Epithelial cell of proximal tubule (primary cell): ENCODE measurements at regions not wholly inside any gene's neighbourhood (a gene's known extent, or its start where the extent isn't known, plus 50 kb on each side); places are given as distances from the start of the nearest gene placed in this dataset.

Source experiments
- DNase-seq: peaks from one replicate; pipeline ENCODE4 v3.0.0-alpha.2; 2011; ENCODE audit warnings: low read depth
- H3K4me3 ChIP-seq: 2 replicates; pipeline ENCODE4 v1.5.1; 2011; ENCODE audit warnings: low read depth, mild to moderate bottlenecking, low read length
- TF ChIP-seq, protein P1 (sequence below): conservative IDR thresholded peaks from 2 replicates; pipeline ENCODE4 v1.5.1; 2012; ENCODE audit warnings: low read depth, mild to moderate bottlenecking, low read length

DNA sequence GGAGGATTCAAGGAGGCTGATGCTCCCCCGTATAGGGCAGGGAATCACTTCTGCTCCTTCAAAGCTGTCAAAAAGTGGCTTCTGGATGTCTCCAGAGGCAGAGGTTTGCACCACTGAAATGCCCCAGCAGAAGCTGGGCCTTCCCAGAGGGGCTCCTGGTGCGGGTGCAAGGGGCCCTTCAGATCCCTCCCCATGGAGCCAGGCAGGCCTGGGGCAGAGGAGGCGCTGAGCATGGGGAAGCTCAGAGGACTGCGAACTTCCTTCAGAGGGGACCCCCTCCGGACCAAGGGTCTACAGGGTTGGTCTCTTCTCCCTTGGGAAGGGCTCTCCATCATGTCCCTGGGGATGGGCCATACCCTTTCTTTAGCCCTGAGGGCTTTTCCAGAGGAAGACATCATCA, 341.2 kb downstream of the DYSF start:
- TF ChIP-seq, protein P1, sequence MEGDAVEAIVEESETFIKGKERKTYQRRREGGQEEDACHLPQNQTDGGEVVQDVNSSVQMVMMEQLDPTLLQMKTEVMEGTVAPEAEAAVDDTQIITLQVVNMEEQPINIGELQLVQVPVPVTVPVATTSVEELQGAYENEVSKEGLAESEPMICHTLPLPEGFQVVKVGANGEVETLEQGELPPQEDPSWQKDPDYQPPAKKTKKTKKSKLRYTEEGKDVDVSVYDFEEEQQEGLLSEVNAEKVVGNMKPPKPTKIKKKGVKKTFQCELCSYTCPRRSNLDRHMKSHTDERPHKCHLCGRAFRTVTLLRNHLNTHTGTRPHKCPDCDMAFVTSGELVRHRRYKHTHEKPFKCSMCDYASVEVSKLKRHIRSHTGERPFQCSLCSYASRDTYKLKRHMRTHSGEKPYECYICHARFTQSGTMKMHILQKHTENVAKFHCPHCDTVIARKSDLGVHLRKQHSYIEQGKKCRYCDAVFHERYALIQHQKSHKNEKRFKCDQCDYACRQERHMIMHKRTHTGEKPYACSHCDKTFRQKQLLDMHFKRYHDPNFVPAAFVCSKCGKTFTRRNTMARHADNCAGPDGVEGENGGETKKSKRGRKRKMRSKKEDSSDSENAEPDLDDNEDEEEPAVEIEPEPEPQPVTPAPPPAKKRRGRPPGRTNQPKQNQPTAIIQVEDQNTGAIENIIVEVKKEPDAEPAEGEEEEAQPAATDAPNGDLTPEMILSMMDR: no peak
- H3K4me3 ChIP-seq: no peak overlapping the region
- DNase-seq: no peak

DNA sequence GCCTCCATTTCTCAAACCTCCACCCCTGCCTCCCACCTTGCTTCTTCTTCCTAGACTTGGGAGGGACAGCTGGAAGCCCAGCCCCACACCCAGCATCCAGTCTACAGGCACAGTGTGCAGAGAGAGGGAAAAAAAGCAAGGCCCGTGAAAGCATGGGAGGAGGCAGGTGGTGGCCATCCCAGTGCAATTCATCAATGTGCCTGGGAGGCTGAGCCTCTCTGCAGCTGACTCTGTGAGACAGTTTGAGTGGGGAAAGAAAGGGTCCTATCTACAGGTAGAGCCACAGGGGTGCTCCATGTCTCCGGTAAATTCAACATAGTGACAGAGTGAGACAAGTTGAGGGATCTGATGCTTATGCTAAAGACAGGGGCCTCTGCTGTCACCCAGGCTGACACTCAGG, 340.6 kb downstream of the DYSF start:
- H3K4me3 ChIP-seq: no peak overlapping the region
- TF ChIP-seq, protein P1: no peak
- no peak for DNase-seq

DNA sequence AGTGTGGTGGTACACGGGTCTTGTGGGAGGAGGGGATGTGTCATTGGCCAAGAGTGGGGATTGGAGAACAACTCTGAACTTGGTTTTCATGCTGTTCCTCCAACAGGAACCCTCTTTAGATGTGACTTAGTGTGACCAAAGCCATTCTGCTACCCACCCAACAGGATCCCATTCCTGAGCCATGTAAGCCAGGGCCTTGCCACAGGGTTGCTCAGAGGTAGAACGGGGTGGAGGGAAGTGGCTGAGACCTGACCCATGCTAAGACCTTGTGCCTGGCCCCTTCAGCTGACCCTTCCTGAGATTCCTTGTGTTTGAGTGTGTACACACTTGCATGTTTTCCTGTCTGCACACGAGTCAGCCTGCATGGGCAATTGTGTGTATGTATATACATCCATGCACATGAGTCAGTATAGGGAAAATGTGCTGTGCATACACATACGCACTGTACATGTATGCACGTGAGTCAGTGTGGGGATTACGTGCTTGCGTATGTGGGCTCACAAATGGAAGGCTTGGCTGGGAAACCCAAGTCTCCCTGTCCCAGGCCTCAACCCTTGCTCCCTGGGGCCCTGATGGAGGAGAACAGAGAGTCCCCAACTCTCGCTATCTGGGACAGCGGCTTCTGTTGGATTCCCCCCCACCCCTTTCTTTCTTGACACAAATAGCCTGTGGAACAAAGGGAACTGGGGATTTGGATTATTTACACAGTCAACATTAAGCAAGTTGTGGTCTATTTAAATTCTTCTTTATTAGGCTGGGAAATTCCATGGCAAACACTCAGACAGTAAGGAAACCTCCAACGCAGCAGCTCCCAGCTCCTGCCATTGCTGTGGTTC, 339.8 kb downstream of the DYSF start:
- TF ChIP-seq, protein P1: no peak
- no peak overlapping the region for H3K4me3 ChIP-seq
- DNase-seq: no peak

DNA sequence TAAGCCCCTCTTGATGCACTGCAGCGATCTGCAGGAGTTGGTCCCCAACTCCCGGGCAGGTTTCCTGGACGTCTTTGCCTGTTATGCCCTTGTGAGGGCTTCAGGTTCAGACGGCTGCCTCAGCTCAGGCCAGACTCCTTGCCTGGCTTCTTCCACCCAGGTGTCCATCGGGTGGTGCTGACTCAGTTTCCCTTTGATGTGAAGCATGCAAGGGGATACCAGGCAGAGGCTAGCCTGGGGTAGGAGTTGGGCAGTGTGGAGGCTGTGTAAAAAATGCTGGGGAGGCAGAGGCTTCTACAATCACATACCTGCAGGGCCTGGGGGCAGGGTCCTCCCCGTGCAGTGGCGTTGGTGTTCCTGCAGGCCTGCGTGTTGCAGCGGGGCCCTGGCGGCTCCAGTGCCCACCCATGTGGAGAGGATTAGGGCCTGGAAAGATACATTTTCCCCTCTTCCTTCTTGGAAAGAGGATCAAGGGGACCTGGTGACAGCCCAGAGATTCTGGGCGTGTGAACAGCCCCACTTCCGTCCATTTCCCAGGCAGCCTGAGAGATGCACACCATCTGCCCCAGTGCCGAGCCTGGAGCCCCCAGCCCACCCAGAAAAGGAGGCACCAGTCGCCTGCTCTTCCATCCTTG, 338.3 kb downstream of the DYSF start:
- TF ChIP-seq, protein P1: no peak
- H3K4me3 ChIP-seq: no peak overlapping the region
- no peak for DNase-seq

DNA sequence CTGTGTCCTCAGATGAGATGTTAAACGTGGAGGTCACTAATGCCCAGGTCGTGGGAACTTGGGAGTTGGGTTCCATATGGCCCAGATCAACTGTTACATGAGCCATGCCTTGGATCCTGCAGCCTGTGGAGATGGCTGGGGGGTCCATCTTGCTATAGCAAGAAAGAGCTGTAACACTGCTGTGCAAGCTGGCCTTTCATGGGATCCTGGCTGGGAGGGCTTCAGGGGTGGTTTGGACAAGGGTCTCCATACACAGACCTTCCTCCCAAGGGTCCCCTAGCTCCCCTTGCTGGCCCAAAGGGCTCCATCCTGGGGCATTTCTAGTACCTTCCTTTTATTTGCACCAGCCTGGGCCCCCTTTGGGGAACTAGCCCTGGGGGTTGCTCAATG, 337.7 kb downstream of the DYSF start:
- DNase-seq: no peak
- no peak overlapping the region for H3K4me3 ChIP-seq
- TF ChIP-seq, protein P1: no peak

DNA sequence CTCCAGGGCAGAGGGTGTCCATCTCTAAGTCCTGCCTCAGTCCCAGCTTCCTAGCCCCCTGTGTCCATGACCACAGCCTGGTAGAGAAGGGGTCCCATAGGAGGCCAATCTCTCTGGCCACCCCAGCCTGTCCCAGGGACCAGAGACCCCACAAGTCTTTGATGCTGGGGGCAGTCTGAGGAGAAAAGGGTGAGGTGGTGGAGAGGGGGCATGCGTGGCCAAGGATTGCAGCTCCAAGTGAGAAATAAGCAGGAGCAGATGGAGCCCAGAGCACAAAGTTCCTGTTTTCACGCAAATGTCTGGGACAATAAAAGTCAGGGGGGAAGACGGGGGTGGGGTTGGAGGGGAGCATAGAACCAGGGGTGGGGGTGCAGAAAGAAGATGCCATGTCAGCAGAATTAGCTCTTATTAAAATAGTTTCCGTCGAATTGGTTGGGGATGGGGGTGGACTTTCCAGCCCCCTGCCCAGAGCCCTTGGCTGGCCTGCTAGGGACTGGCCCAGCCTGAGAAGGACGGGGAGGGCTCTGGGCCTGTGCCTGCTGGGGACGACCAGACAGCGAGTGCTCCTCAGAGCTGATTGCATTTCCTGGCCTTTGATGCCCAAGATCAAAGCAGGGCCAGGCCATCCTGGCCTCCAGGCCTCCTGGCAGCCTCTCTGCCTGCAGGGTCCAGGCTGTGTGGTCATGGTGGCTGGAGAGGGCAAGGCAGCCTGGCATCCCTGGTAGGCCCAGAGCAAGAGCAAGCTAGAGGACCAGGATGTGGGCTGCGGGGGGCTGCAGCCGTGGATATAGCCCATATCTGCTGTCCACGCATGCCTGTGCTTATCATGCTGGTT, 337.1 kb downstream of the DYSF start:
- H3K4me3 ChIP-seq: no peak overlapping the region
- no peak for DNase-seq
- TF ChIP-seq, protein P1: no peak
